GM12891 (cell line): ENCODE measurements at regions not wholly inside any gene's neighbourhood (a gene's known extent, or its start where the extent isn't known, plus 50 kb on each side); places are given as distances from the start of the nearest gene placed in this dataset.
A peak's percentile ranks its signal among the peaks of the same experiment; 100 is the strongest.

ENCODE experiments used
- DNase-seq: peaks from one replicate; pipeline ENCODE4 v3.0.0; 2011; ENCODE audit warnings: low spot score; ENCODE audit not compliant: insufficient read length
- FAIRE-seq: peaks from 2 replicates; lab custom pipeline; 2011; peaks lifted over from hg19 to GRCh38; lab: Jason Lieb, UNC
- PAX5 ChIP-seq: IDR thresholded peaks from 2 replicates; pipeline ENCODE4 v1.6.1; 2011; ENCODE audit warnings: low read length, moderate library complexity, mild to moderate bottlenecking; ENCODE audit not compliant: insufficient read depth, severe bottlenecking
- POLR2A ChIP-seq: IDR thresholded peaks from 2 replicates; pipeline ENCODE4 v1.6.1; 2011; ENCODE audit warnings: low read depth, low read length, control low read depth
- POLR2AphosphoS5 ChIP-seq: IDR thresholded peaks from 2 replicates; pipeline ENCODE4 v1.6.1; 2011; ENCODE audit warnings: low read depth, low read length, control low read depth
- POU2F2 ChIP-seq: IDR thresholded peaks from 2 replicates; pipeline ENCODE4 v1.6.1; 2011; ENCODE audit warnings: low read depth, mild to moderate bottlenecking, control low read depth, low read length, moderate library complexity
- SPI1 ChIP-seq: IDR thresholded peaks from 2 replicates; pipeline ENCODE4 v1.6.1; 2011; ENCODE audit warnings: low read depth, low read length, control low read depth
- TAF1 ChIP-seq: IDR thresholded peaks from 2 replicates; pipeline ENCODE4 v1.6.1; 2011; ENCODE audit warnings: low read depth, low read length, control low read depth

DNA sequence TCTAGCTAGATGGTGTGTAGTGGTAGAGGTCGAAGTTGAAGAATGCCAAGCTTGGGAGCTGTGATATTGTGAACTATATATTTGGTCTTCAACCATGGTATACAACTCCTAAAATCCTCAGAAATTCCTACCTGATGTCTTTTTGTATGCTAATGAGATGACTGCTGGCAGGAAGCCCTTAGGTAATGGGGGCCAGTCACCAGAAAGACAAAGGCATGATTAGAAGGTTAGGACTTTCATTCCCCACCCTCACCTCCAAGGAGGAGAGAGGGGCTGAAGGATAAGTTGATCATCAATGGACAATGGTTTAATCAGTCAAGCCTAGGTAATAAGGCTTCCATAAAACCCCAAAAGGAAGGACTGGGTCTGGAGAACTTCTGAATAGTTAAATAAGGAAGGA lies 285.7 kb upstream of the POU5F2 start:
- TF ChIP-seq SPI1 (no peak), POLR2AphosphoS5 (no peak), POU2F2 (no peak), TAF1 (no peak), PAX5 (no peak), POLR2A (no peak)

DNA sequence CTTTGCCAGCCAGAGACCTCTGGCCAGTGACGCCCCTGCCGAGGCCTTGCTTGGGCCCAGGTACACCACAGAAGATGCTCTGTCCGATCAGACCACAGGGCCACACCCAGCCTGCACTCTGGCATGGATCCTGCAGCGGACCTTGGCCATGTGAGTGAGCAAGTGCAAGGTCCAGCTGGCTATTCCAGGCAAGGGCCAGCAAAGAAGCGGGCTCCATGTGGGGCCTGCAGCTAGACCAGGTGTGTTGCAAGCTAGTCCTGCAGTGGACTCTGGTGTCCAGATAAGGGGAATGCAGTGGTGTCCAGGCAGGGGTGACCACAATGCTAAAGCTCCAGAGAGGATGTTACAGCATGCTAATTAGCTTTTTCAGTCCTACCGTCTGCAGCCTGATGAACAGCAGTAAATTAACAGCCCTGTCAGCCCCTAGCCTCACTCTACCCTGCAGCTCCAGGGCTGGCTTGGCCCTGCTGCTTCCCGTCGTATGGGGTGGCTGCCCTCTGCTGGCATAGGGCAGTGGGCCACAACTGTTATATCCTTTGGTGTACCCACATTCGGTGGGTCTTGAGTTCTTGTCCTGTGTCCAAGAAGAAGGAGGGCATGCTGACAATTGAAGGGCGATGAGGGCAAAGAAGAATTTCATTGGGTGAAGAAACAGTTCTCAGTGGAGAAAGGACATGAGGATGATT lies 284.5 kb upstream of the POU5F2 start:
- DNase-seq (no peak), FAIRE-seq (no peak)
- TF ChIP-seq PAX5 (no peak), TAF1 (no peak), POU2F2 (no peak), POLR2A (no peak), POLR2AphosphoS5 (no peak), SPI1 (no peak)

More for the DNA sequence above, 285.7 kb upstream of the POU5F2 start:
- no peak for FAIRE-seq
- no peak for DNase-seq

DNA sequence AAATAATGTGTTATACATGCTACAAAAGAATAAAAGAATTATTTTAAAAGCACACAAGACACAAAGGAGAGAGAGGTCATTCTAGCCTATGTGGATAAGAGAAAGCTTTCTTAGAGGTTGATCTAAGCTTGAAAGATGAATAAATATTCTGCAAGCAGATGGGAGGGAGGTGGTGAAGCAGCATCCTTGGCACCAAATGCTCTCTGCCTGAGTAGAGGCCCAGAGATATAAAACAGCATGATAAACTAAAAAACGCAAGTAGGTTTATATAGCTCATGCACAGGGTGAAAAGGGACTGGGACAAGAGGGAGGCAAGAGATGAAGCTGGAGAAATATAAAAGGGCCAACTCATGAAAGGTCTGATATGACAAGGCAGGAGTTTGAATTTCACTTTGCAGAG lies 283.2 kb upstream of the POU5F2 start:
- no peak for DNase-seq
- no peak for TF ChIP-seq POLR2AphosphoS5
- FAIRE-seq, result no peak

DNA sequence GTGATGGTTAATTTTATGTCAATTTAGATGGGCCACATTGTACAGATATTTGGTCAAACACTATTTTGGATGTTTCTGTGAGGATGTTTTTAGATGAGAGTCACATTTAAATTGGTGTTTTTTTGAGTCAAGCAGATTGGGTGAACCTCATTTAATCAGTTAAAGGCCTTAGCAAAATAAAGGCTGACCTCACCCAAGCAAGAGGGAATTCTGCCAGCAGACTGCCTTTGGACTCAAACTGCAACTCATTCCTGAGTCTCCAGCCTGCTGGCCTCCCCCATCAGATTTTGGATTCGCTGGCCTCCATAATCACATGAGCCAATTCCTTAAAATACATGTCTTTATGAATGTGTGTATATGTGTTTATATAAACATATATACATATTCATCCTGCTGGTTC lies 282.7 kb upstream of the POU5F2 start:
- DNase-seq, result no peak
- TF ChIP-seq POLR2AphosphoS5 (no peak), TAF1 (no peak), PAX5 (no peak), POU2F2 (no peak), SPI1 (no peak), POLR2A (no peak)
- FAIRE-seq, result no peak

DNA sequence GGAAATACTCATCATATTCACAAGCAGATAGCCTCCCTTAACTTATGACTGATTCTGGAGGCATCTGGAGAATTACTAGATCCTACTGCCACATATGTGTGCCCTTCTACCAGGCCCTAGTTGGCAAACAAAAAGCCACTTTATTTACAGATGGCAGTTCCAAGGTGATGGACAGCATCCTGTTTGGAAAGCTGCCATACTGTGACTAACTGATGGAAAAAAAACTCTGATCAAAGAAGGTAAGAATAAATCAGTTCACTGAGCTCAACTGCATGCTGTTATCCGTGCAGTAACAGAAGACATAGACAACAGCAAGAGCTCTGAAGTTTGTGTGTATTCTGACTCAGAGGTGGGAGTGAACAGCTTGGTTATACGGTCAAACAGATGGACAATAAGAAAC lies 279.8 kb upstream of the POU5F2 start:
- no peak for TF ChIP-seq POU2F2
- no peak for TF ChIP-seq PAX5
- no peak for TF ChIP-seq POLR2A
- TF ChIP-seq POLR2AphosphoS5, result no peak
- TF ChIP-seq SPI1, result no peak
- no peak for TF ChIP-seq TAF1
- FAIRE-seq (no peak), DNase-seq (no peak)

DNA sequence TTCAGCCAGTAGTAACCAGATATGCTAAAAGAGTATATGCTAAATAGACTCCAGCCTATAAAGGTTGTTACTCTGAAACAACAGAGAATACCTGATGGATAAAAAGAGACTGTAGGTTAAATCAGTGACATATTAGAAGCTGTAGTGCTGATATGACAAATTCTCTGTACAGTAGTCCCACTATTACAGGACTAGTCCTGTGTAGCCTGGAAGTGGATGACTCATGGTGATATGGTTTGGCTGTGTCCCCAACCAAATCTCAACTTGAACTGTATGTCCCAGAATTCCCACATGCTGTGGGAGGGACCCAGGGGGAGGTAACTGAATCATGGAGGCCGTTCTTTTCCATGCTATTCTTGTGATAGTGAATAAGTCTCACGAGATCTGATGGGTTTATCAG lies 276.2 kb upstream of the POU5F2 start:
- DNase-seq (no peak), FAIRE-seq (no peak)
- TF ChIP-seq TAF1 (no peak), POU2F2 (no peak), SPI1 (no peak), PAX5 (no peak), POLR2AphosphoS5 (no peak), POLR2A (no peak)

DNA sequence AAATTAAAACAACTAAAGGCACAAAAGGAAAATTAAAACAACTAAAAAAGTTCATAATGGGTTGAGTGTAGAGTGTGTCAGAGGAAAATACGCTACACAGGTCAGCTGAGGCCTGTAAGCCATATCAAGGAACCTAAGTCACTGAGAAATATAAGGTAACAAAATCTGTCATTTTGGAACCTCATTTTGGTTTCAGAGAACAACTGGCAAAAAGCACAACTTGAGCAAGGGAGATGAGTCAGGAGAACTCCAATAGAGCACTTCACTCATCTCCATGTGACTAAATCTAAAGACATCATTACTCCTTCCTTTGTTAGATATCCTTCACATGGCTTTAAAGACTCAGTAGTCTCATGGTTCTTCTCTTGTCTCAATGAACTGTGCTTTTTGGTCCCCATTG lies 269.4 kb upstream of the POU5F2 start:
- TF ChIP-seq POU2F2, result no peak
- TF ChIP-seq POLR2AphosphoS5, result no peak
- no peak for TF ChIP-seq SPI1
- no peak for TF ChIP-seq PAX5
- TF ChIP-seq POLR2A, result no peak
- TF ChIP-seq TAF1, result no peak
- DNase-seq, result no peak
- no peak for FAIRE-seq

DNA sequence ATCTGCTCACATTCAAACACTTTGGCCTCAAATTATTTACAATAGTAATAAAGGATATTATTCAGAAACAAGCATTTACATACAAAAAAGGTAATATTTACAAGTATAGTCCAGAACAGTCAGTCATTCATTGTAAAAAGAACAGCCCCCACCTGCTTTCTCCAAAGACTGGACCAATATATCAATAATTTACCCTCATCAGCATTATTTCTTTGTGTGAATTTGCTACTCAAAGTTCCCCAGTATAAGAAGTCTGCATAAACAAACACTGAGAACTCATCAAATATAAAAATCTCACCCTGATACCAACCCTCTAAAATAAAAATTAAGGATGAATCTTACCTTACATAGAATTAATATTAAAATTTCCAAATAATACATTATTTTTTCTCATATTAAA lies 267.8 kb upstream of the POU5F2 start:
- TF ChIP-seq TAF1, result no peak
- no peak for TF ChIP-seq POU2F2
- TF ChIP-seq POLR2A, result no peak
- no peak for TF ChIP-seq POLR2AphosphoS5
- TF ChIP-seq SPI1, result no peak
- no peak for FAIRE-seq
- DNase-seq, result no peak

DNA sequence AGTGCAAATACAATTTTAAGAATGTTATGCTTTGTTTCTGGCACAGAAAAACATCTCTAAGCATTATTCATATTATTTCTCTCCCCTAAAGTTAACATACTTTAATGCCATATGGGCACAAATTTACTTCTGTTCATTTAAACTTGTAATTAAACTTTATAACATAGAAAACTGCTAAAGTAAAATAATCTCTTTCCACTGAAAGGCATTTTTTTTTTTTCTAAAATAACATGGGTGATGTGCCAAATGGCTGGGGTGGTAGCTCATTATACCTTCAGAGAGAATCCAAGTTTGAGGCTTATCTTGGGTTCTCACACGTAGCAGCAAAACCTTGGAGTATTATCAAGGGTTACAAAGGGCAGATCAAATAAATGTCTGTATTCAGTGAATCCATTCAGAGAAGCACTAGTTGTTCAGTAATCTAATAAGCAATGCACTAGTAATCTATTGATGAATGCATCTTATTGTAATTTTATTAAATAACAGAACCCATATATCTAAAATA lies 257.6 kb upstream of the POU5F2 start:
- no peak for DNase-seq
- TF ChIP-seq POU2F2, result no peak
- TF ChIP-seq SPI1, result no peak
- TF ChIP-seq POLR2A, result no peak
- no peak for TF ChIP-seq TAF1
- TF ChIP-seq PAX5, result no peak
- no peak for TF ChIP-seq POLR2AphosphoS5

DNA sequence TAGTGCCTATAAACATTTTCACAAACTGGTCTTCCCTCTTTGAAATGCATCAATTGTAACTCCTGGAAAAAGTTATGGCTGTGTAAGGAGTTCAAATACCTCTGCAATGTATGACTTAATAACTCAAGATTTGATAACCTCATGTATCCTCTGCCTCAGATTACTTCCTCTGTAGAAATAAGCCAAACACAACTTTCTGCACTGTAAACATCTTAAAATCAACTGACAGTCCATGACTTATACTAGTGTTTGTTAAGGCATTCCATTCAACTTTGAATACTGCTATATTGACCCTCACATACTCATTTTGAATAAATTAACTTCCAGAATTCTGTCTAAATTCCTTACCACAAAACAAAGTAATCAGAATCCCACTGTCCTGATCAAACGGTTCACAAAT lies 256.2 kb upstream of the POU5F2 start:
- DNase-seq, result no peak
- TF ChIP-seq POLR2AphosphoS5 (no peak), POU2F2 (no peak), SPI1 (no peak), PAX5 (no peak), TAF1 (no peak), POLR2A (no peak)
- FAIRE-seq, result no peak

More for the DNA sequence above, 257.6 kb upstream of the POU5F2 start:
- FAIRE-seq, result no peak

DNA sequence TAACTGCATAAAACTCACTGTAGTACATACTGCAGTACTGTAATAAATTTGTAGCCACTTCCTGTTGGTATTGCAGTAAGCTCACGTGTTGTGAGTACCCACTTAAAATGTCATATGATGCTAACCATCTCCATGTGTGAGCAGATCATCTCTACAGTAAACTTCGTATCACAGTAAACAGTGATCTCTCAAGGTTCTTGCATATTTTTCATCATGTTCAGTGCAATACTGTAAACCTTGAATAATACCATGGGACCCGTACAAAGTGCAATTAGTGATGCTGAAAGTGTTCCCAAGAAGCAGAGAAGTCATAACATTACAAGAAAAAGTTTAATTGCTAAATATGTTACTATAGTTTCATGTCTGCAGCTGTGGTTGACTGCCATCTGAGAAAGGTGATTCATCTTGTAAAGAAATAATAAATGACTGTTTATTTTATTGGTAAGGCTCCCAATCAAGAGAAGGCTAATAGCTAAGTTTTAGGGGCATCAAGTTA lies 253.8 kb upstream of the POU5F2 start:
- peak; percentile 70 for FAIRE-seq
- no peak for DNase-seq
- no peak for TF ChIP-seq POU2F2
- no peak for TF ChIP-seq POLR2AphosphoS5
- TF ChIP-seq TAF1, result no peak
- TF ChIP-seq SPI1, result 0 out of 2 replicates have a peak, but pooled peaks have one; percentile 10
- TF ChIP-seq POLR2A, result no peak
- TF ChIP-seq PAX5, result no peak
